ENCODE measurements at regions not wholly inside any gene's neighbourhood (a gene's known extent, or its start where the extent isn't known, plus 50 kb on each side); places are given as distances from the start of the nearest gene placed in this dataset.

GRCh38 chr17:53234138-53234537 lies 588.6 kb upstream of the KIF2B start:
- in situ Hi-C loops (cut with MboI; ENCODE audit: low sequenced_read_pairs in 4 of 4) (no loop called here), intact Hi-C loops (cut with DNase I; ENCODE audit: low total_unique reads) (no loop called here)
- Histone ChIP-seq H3K27ac (no peak overlapping the region), H3K4me1 (no peaks in the 10 kb centered on the region), H3K4me3 (no peak overlapping the region), H3K9me3 (peaks cover 0 to 3% (median 0%) of the 10 kb centered on the region in 3 donors), H3K27me3 (no peaks in the 10 kb centered on the region), H3K36me3 (no peaks in the 10 kb centered on the region)
- no peak for TF ChIP-seq POLR2A (IDR thresholded peaks at IDR 0.05)
- TF ChIP-seq CTCF (IDR thresholded peaks at IDR 0.05 in 4 of 5, conservative IDR thresholded peaks at IDR 0.05 in 1 of 5) = no peak
- DNase-seq (no peak), ATAC-seq (no peak)

GRCh38 chr17:53227514-53227913 lies 595.2 kb upstream of the KIF2B start:
- Histone ChIP-seq H3K4me3 (no peak overlapping the region), H3K9me3 (no peaks in the 10 kb centered on the region), H3K36me3 (no peaks in the 10 kb centered on the region), H3K27ac (no peak overlapping the region), H3K4me1 (no peaks in the 10 kb centered on the region), H3K27me3 (no peaks in the 10 kb centered on the region)
- TF ChIP-seq CTCF (IDR thresholded peaks at IDR 0.05 in 4 of 5, conservative IDR thresholded peaks at IDR 0.05 in 1 of 5) = no peak
- intact Hi-C loops (cut with DNase I; ENCODE audit: low total_unique reads) = no loop called here
- in situ Hi-C loops (cut with MboI; ENCODE audit: low sequenced_read_pairs in 4 of 4) = no loop called here
- no peak for DNase-seq
- ATAC-seq = no peak

- H3K9me3 ChIP-seq = no peaks in the 10 kb centered on the region
- no peaks in the 10 kb centered on the region for H3K36me3 ChIP-seq
- in situ Hi-C loops (cut with MboI; ENCODE audit: low sequenced_read_pairs in 4 of 4) = no loop called here
- ATAC-seq = no peak
- H3K27me3 ChIP-seq = no peaks in the 10 kb centered on the region
- H3K4me1 ChIP-seq = no peaks in the 10 kb centered on the region
- no peak for DNase-seq
- intact Hi-C loops (cut with DNase I; ENCODE audit: low total_unique reads) = no loop called here
- TF ChIP-seq POLR2A (IDR thresholded peaks at IDR 0.05) = no peak
- TF ChIP-seq CTCF (IDR thresholded peaks at IDR 0.05 in 4 of 5, conservative IDR thresholded peaks at IDR 0.05 in 1 of 5) = no peak
- H3K27ac ChIP-seq = no peak overlapping the region
- no peak overlapping the region for H3K4me3 ChIP-seq
Measured at GRCh38 chr17:53227111-53227510, 595.6 kb upstream of the KIF2B start.

GRCh38 chr17:53219821-53220220 lies 602.9 kb upstream of the KIF2B start:
- no peaks in the 10 kb centered on the region for H3K9me3 ChIP-seq
- no peak overlapping the region for H3K27ac ChIP-seq
- no peaks in the 10 kb centered on the region for H3K36me3 ChIP-seq
- DNase-seq (no peak), ATAC-seq (no peak)
- no peak for TF ChIP-seq CTCF (IDR thresholded peaks at IDR 0.05 in 4 of 5, conservative IDR thresholded peaks at IDR 0.05 in 1 of 5)
- intact Hi-C loops (cut with DNase I; ENCODE audit: low total_unique reads) = no loop called here
- no peak overlapping the region for H3K4me3 ChIP-seq
- no peaks in the 10 kb centered on the region for H3K4me1 ChIP-seq
- in situ Hi-C loops (cut with MboI; ENCODE audit: low sequenced_read_pairs in 4 of 4) = no loop called here
- no peaks in the 10 kb centered on the region for H3K27me3 ChIP-seq

- H3K27me3 ChIP-seq = no peaks in the 10 kb centered on the region
- in situ Hi-C loops (cut with MboI; ENCODE audit: low sequenced_read_pairs in 4 of 4) = no loop called here
- intact Hi-C loops (cut with DNase I; ENCODE audit: low total_unique reads) = no loop called here
- H3K36me3 ChIP-seq = no peaks in the 10 kb centered on the region
- TF ChIP-seq POLR2A (IDR thresholded peaks at IDR 0.05) = no peak
- no peak for TF ChIP-seq CTCF (IDR thresholded peaks at IDR 0.05 in 4 of 5, conservative IDR thresholded peaks at IDR 0.05 in 1 of 5)
- H3K4me1 ChIP-seq = no peaks in the 10 kb centered on the region
- no peak overlapping the region for H3K27ac ChIP-seq
- H3K9me3 ChIP-seq = no peaks in the 10 kb centered on the region
- ATAC-seq (no peak), DNase-seq (no peak)
- H3K4me3 ChIP-seq = no peak overlapping the region
Measured at GRCh38 chr17:53218723-53219122, 604.0 kb upstream of the KIF2B start.
